NCI-H1092 treated with DMSO at 0.1 percent for 48 hours (cell line): ENCODE measurements at regions not wholly inside any gene's neighbourhood (a gene's known extent, or its start where the extent isn't known, plus 50 kb on each side); places are given as distances from the start of the nearest gene placed in this dataset.

Source experiments
- DNase-seq: peaks from one replicate; lab custom pipeline; 2025; lab: John Stamatoyannopoulos, UW

GRCh38 chr11:41980741-41981140 lies 521.3 kb upstream of the LRRC4C start:
- DNase-seq: no peak

- DNase-seq: no peak
Measured at GRCh38 chr11:41982276-41982675, 522.8 kb upstream of the LRRC4C start.

GRCh38 chr11:41982975-41983374 lies 523.5 kb upstream of the LRRC4C start:
- no peak for DNase-seq

GRCh38 chr11:41983475-41983874 lies 524.0 kb upstream of the LRRC4C start:
- no peak for DNase-seq

- no peak for DNase-seq
Measured at GRCh38 chr11:41984023-41984422, 524.6 kb upstream of the LRRC4C start.

GRCh38 chr11:41985799-41986198 lies 526.3 kb upstream of the LRRC4C start:
- no peak for DNase-seq

- DNase-seq: no peak
Measured at GRCh38 chr11:41988951-41989572, 529.6 kb upstream of the LRRC4C start.

- DNase-seq: no peak
Measured at GRCh38 chr11:41989823-41990380, 530.5 kb upstream of the LRRC4C start.

GRCh38 chr11:41996533-41996932 lies 537.1 kb upstream of the LRRC4C start:
- DNase-seq: no peak

- no peak for DNase-seq
Measured at GRCh38 chr11:41997844-41998401, 538.5 kb upstream of the LRRC4C start.

GRCh38 chr11:41999066-41999465 lies 539.6 kb upstream of the LRRC4C start:
- DNase-seq: no peak

GRCh38 chr11:42003801-42004200 lies 544.3 kb upstream of the LRRC4C start:
- no peak for DNase-seq

- DNase-seq: no peak
Measured at GRCh38 chr11:42006766-42007165, 547.3 kb upstream of the LRRC4C start.

- DNase-seq: no peak
Measured at GRCh38 chr11:42012271-42012670, 552.8 kb upstream of the LRRC4C start.

- no peak for DNase-seq
Measured at GRCh38 chr11:42013656-42014201, 554.3 kb upstream of the LRRC4C start.

GRCh38 chr11:42021911-42022310 lies 562.5 kb upstream of the LRRC4C start:
- DNase-seq: no peak

GRCh38 chr11:42023267-42023666 lies 563.8 kb upstream of the LRRC4C start:
- no peak for DNase-seq

GRCh38 chr11:42025121-42025803 lies 565.8 kb upstream of the LRRC4C start:
- DNase-seq: no peak

- no peak for DNase-seq
Measured at GRCh38 chr11:42034826-42035225, 575.4 kb upstream of the LRRC4C start.

GRCh38 chr11:42036201-42036600 lies 576.7 kb upstream of the LRRC4C start:
- no peak for DNase-seq

- DNase-seq: no peak
Measured at GRCh38 chr11:42043312-42043711, 583.9 kb upstream of the LRRC4C start.

- DNase-seq: no peak
Measured at GRCh38 chr11:42047637-42048555, 588.4 kb upstream of the LRRC4C start.
